IMR-90 (cell line): ENCODE measurements at regions not wholly inside any gene's neighbourhood (a gene's known extent, or its start where the extent isn't known, plus 50 kb on each side); places are given as distances from the start of the nearest gene placed in this dataset.

ENCODE experiments used
- ATAC-seq: fragments of 200-7000 bp; cut with Tn5 transposase; 2 replicates; pipeline ENCODE4 v1.9.1; 2020; ENCODE audit warnings: low read depth, mild to moderate bottlenecking, moderate library complexity
- BruUV-seq: library from RNA; stranded (reverse); fragments of 400-500 nt; replicated peaks from 2 replicates; lab custom pipeline; 2021; lab: Mats Ljungman, UMichigan
- CTCF ChIA-PET: fragments of 300-600 bp; formaldehyde crosslinking; extraction: SDS; loops from one replicate; lab custom pipeline; 2021; ENCODE audit warnings: antibody characterized with exemption; lab: Yijun Ruan, JAX
- POLR2A ChIA-PET: fragments of 300-600 bp; sonication (Branson Sonifier 250); formaldehyde crosslinking; loops from one replicate; lab custom pipeline; 2022; ENCODE audit warnings: antibody characterized with exemption; ENCODE audit not compliant: unreplicated experiment; lab: Charles Lee
- DNase-seq: peaks from one replicate; pipeline ENCODE4 v3.0.0; 2013
- H2AFZ ChIP-seq: replicated peaks from 2 replicates; pipeline ENCODE3; 2013; ENCODE audit warnings: low read length, mild to moderate bottlenecking; ENCODE audit not compliant: poor library complexity
- H2AK5ac ChIP-seq: 2 replicates; pipeline ENCODE4 v1.6.1; 2013; ENCODE audit warnings: low read depth, low read length, inconsistent platforms
- H2AK9ac ChIP-seq: replicated peaks from 2 replicates; pipeline ENCODE3; 2013; ENCODE audit warnings: mild to moderate bottlenecking, low read depth, low read length, moderate library complexity; ENCODE audit not compliant: poor library complexity
- H2BK120ac ChIP-seq: 2 replicates; pipeline ENCODE4 v1.6.1; 2013; ENCODE audit warnings: low read depth, low read length, inconsistent platforms
- H2BK15ac ChIP-seq: 3 replicates; pipeline ENCODE4 v1.6.1; 2013; ENCODE audit warnings: low read depth, low read length, inconsistent platforms
- H2BK20ac ChIP-seq: 2 replicates; pipeline ENCODE4 v1.6.1; 2013; ENCODE audit warnings: low read depth, mild to moderate bottlenecking, inconsistent platforms, low read length, moderate library complexity
- H2BK5ac ChIP-seq: 2 replicates; pipeline ENCODE4 v1.6.1; 2013; ENCODE audit warnings: mild to moderate bottlenecking, low read depth, low read length, inconsistent platforms; ENCODE audit not compliant: poor library complexity, severe bottlenecking
- H3K14ac ChIP-seq: replicated peaks from 2 replicates; pipeline ENCODE4 v1.6.1; 2013; ENCODE audit warnings: low read depth, low read length, inconsistent platforms
- H3K18ac ChIP-seq: 2 replicates; pipeline ENCODE4 v1.6.1; 2013; ENCODE audit warnings: low read depth, low read length, control low read depth
- H3K23ac ChIP-seq: 2 replicates; pipeline ENCODE4 v1.6.1; 2013; ENCODE audit warnings: low read depth, low read length, inconsistent platforms
- H3K27ac ChIP-seq: 2 replicates; pipeline ENCODE4 v1.5.1; 2013; ENCODE audit warnings: mild to moderate bottlenecking, control low read depth, low read length; ENCODE audit not compliant: insufficient read depth
- H3K27me3 ChIP-seq: 2 replicates; pipeline ENCODE4 v1.6.1; 2013; ENCODE audit warnings: low read length; ENCODE audit not compliant: control insufficient read depth, insufficient read depth
- H3K36me3 ChIP-seq: 2 replicates; pipeline ENCODE4 v1.6.1; 2013; ENCODE audit warnings: low read length, mixed read lengths; ENCODE audit not compliant: control insufficient read depth, insufficient read depth
- H3K4ac ChIP-seq: 2 replicates; pipeline ENCODE4 v1.6.1; 2013; ENCODE audit warnings: low read depth, low read length, inconsistent platforms
- H3K4me1 ChIP-seq: 2 replicates; pipeline ENCODE4 v1.6.1; 2013; ENCODE audit warnings: low read length, mixed read lengths; ENCODE audit not compliant: control insufficient read depth, insufficient read depth
- H3K4me2 ChIP-seq: 2 replicates; pipeline ENCODE4 v1.6.1; 2013; ENCODE audit warnings: low read depth, mild to moderate bottlenecking, control low read depth, low read length, moderate library complexity
- H3K4me3 ChIP-seq: 2 replicates; pipeline ENCODE4 v1.5.1; 2013; ENCODE audit warnings: low read depth, mild to moderate bottlenecking, control low read depth, low read length, moderate library complexity; ENCODE audit not compliant: insufficient read depth
- H3K56ac ChIP-seq: 2 replicates; pipeline ENCODE4 v1.6.1; 2013; ENCODE audit warnings: low read length, inconsistent platforms; ENCODE audit not compliant: insufficient read depth; ENCODE audit errors: extremely low read depth
- H3K79me1 ChIP-seq, 2 experiments: 2 replicates each; pipeline ENCODE4 v1.6.1; 2013; ENCODE audit warnings: low read length in 2 of 2, inconsistent platforms in 1 of 2, low read depth in 1 of 2
- H3K9ac ChIP-seq: 2 replicates; pipeline ENCODE4 v1.6.1; 2013; ENCODE audit warnings: low read depth, low read length, control low read depth
- H3K9me1 ChIP-seq: 2 replicates; pipeline ENCODE4 v1.6.1; 2013; ENCODE audit warnings: low read length, inconsistent platforms; ENCODE audit not compliant: insufficient read depth
- H3K9me3 ChIP-seq: 2 replicates; pipeline ENCODE4 v1.6.1; 2013; ENCODE audit warnings: low read length; ENCODE audit not compliant: control insufficient read depth, insufficient read depth
- H4K20me1 ChIP-seq: 2 replicates; pipeline ENCODE4 v1.6.1; 2013; ENCODE audit warnings: low read length, inconsistent platforms; ENCODE audit not compliant: insufficient read depth
- H4K5ac ChIP-seq: 2 replicates; pipeline ENCODE4 v1.6.1; 2013; ENCODE audit warnings: mild to moderate bottlenecking, low read depth, low read length, control low read depth
- H4K8ac ChIP-seq, 2 experiments: 2 replicates each; pipeline ENCODE4 v1.6.1; 2013; ENCODE audit warnings: low read depth in 2 of 2, low read length in 2 of 2, control low read depth in 1 of 2, inconsistent platforms in 1 of 2
- H4K91ac ChIP-seq: 2 replicates; pipeline ENCODE4 v1.6.1; 2013; ENCODE audit warnings: low read depth, low read length, inconsistent platforms; ENCODE audit not compliant: insufficient read depth
- BHLHE40 ChIP-seq: fragments of 150-350 bp; IDR thresholded peaks from 2 replicates; pipeline ENCODE4 v1.6.1; 2016; ENCODE audit warnings: mild to moderate bottlenecking, low read depth, low read length
- CEBPB ChIP-seq: IDR thresholded peaks from 2 replicates; pipeline ENCODE4 v1.6.1; 2012; ENCODE audit warnings: low read depth, low read length, improper control_type of control experiment
- CHD1 ChIP-seq: IDR thresholded peaks from 2 replicates; pipeline ENCODE4 v1.6.1; 2012; ENCODE audit warnings: low read depth, low read length, improper control_type of control experiment
- FOS ChIP-seq: fragments of 150-350 bp; IDR thresholded peaks from 2 replicates; pipeline ENCODE4 v1.6.1; 2016; ENCODE audit warnings: low read depth, low read length
- MAFK ChIP-seq: IDR thresholded peaks from 2 replicates; pipeline ENCODE4 v1.6.1; 2012; ENCODE audit warnings: low read depth, low read length, improper control_type of control experiment
- MXI1 ChIP-seq: IDR thresholded peaks from 2 replicates; pipeline ENCODE4 v1.6.1; 2012; ENCODE audit warnings: low read depth, mild to moderate bottlenecking, low read length, moderate library complexity, borderline replicate concordance
- NFE2L2 ChIP-seq: fragments of 150-350 bp; IDR thresholded peaks from 2 replicates; pipeline ENCODE4 v1.6.1; 2016; ENCODE audit warnings: low read depth, mild to moderate bottlenecking, low read length
- POLR2A ChIP-seq: IDR thresholded peaks from 2 replicates; pipeline ENCODE4 v1.6.1; 2012; ENCODE audit warnings: mild to moderate bottlenecking, low read depth, low read length
- RCOR1 ChIP-seq: IDR thresholded peaks from 2 replicates; pipeline ENCODE4 v1.6.1; 2012; ENCODE audit warnings: mild to moderate bottlenecking, low read length, improper control_type of control experiment; ENCODE audit not compliant: insufficient replicate concordance
- RFX5 ChIP-seq: IDR thresholded peaks from 2 replicates; pipeline ENCODE4 v1.8.0; 2012; ENCODE audit warnings: low read depth, mild to moderate bottlenecking, low read length, moderate library complexity
- SMC3 ChIP-seq: fragments of 150-350 bp; IDR thresholded peaks from 2 replicates; pipeline ENCODE4 v1.6.1; 2016; ENCODE audit warnings: low read depth, mild to moderate bottlenecking, antibody characterized with exemption, low read length, moderate library complexity
- USF2 ChIP-seq: fragments of 150-350 bp; IDR thresholded peaks from 2 replicates; pipeline ENCODE4 v1.6.1; 2017; ENCODE audit warnings: mild to moderate bottlenecking, antibody characterized with exemption, low read length, low read depth
- WGBS, 2 experiments: methylation state at CpG; one replicate each; pipeline versions ENCODE4 v1.1.5 to v1.1.7; 2013; ENCODE audit warnings: missing lambda C conversion rate in 2 of 2; ENCODE audit not compliant: insufficient read length in 1 of 2; ENCODE audit errors: extremely low coverage in 2 of 2; 5-methylcytosine and 5-hydroxymethylcytosine counted together
- dilution Hi-C: fragments of 300-500 bp; cut with HindIII; formaldehyde crosslinking; loops from one replicate; pipeline ENCODE4 v1.14.3; 2018; ENCODE audit warnings: low sequenced_read_pairs; ENCODE audit not compliant: unreplicated experiment
- in situ Hi-C: fragments of 300-500 bp; cut with MboI; formaldehyde crosslinking; loops from 3 replicates; pipeline ENCODE4 v1.14.3; 2019; ENCODE audit warnings: low sequenced_read_pairs, inconsistent platforms, mixed read lengths
- intact Hi-C: fragments of 100-400 bp; cut with micrococcal nuclease; formaldehyde crosslinking; loops from 2 replicates; pipeline ENCODE4 v1.10.0; 2022
- TF ChIP-seq, protein P1 (sequence below): fragments of 150-350 bp; IDR thresholded peaks from 2 replicates; pipeline ENCODE4 v1.6.1; 2016; ENCODE audit warnings: low read depth, mild to moderate bottlenecking, low read length, moderate library complexity, borderline replicate concordance
- TF ChIP-seq, protein P2 (sequence below): conservative IDR thresholded peaks from 2 replicates; pipeline ENCODE4 v1.5.1; 2012; ENCODE audit warnings: mild to moderate bottlenecking, low read depth, low read length, improper control_type of control experiment

DNA sequence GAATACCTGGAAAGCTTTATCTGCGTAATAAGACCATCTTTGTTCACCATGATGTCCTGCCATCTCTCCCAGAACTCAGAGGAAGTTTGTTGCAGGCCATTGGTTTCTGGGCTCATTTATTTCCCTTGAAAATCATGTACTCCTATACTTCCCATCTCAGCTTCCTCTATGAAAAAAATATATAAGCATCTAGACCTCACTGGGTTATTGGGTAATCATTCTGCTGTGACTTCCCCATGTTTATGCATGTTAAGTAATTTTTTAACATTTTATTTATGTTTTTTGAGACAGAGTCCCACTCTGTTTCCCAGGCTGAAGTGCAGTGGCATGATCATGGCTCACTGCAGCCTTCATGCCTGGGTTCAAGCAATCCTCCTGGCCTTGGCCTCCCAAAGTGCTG, 184.5 kb downstream of the ZPLD1 start:
- no TSS peak for BruUV-seq
- no peak overlapping the region for H3K23ac ChIP-seq
- in situ Hi-C loops, result no loop called here
- no peak overlapping the region for H3K9ac ChIP-seq
- H4K20me1 ChIP-seq, result no peaks in the 10 kb centered on the region
- H2AK9ac ChIP-seq, result no peak overlapping the region
- dilution Hi-C loops, result no loop called here
- H2AK5ac ChIP-seq, result no peak overlapping the region
- H3K27ac ChIP-seq, result no peak overlapping the region
- no CpG with 5 or more reads among the region's 1 CpG for WGBS, 2 experiments
- H3K36me3 ChIP-seq, result no peaks in the 10 kb centered on the region
- no peak overlapping the region for H4K5ac ChIP-seq
- no peak for ATAC-seq
- no peaks in the 10 kb centered on the region for H3K9me1 ChIP-seq
- H3K27me3 ChIP-seq, result no peaks in the 10 kb centered on the region
- H3K14ac ChIP-seq, result no peak overlapping the region
- no peak overlapping the region for H4K91ac ChIP-seq
- no peak overlapping the region for H2BK120ac ChIP-seq
- no peak overlapping the region for H2BK15ac ChIP-seq
- H3K4me2 ChIP-seq, result no peak overlapping the region
- TF ChIP-seq CHD1 (no peak), MAFK (no peak), FOS (no peak), POLR2A (no peak), BHLHE40 (no peak), RCOR1 (no peak), CEBPB (no peak), MXI1 (no peak), NFE2L2 (no peak), SMC3 (no peak), RFX5 (no peak), USF2 (no peak)
- TF ChIP-seq, protein P1, sequence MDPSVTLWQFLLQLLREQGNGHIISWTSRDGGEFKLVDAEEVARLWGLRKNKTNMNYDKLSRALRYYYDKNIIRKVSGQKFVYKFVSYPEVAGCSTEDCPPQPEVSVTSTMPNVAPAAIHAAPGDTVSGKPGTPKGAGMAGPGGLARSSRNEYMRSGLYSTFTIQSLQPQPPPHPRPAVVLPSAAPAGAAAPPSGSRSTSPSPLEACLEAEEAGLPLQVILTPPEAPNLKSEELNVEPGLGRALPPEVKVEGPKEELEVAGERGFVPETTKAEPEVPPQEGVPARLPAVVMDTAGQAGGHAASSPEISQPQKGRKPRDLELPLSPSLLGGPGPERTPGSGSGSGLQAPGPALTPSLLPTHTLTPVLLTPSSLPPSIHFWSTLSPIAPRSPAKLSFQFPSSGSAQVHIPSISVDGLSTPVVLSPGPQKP, result no peak
- TF ChIP-seq, protein P2, sequence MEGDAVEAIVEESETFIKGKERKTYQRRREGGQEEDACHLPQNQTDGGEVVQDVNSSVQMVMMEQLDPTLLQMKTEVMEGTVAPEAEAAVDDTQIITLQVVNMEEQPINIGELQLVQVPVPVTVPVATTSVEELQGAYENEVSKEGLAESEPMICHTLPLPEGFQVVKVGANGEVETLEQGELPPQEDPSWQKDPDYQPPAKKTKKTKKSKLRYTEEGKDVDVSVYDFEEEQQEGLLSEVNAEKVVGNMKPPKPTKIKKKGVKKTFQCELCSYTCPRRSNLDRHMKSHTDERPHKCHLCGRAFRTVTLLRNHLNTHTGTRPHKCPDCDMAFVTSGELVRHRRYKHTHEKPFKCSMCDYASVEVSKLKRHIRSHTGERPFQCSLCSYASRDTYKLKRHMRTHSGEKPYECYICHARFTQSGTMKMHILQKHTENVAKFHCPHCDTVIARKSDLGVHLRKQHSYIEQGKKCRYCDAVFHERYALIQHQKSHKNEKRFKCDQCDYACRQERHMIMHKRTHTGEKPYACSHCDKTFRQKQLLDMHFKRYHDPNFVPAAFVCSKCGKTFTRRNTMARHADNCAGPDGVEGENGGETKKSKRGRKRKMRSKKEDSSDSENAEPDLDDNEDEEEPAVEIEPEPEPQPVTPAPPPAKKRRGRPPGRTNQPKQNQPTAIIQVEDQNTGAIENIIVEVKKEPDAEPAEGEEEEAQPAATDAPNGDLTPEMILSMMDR, result no peak
- H3K56ac ChIP-seq, result no peak overlapping the region
- no peak overlapping the region for H3K4me3 ChIP-seq
- no peaks in the 10 kb centered on the region for H3K79me1 ChIP-seq
- ChIA-PET POLR2A (no interaction called here), CTCF (no interaction called here)
- no peak overlapping the region for H2AFZ ChIP-seq
- H3K4me1 ChIP-seq, result no peaks in the 10 kb centered on the region
- no peak overlapping the region for H3K4ac ChIP-seq
- intact Hi-C loops, result no loop called here
- DNase-seq, result no peak
- H2BK20ac ChIP-seq, result no peak overlapping the region
- H3K9me3 ChIP-seq, result no peaks in the 10 kb centered on the region
- H4K8ac ChIP-seq, result no peak overlapping the region
- no peak overlapping the region for H2BK5ac ChIP-seq
- H3K18ac ChIP-seq, result no peak overlapping the region
